Right lobe of liver (tissue), 6 donors: ENCODE measurements at regions not wholly inside any gene's neighbourhood (a gene's known extent, or its start where the extent isn't known, plus 50 kb on each side); places are given as distances from the start of the nearest gene placed in this dataset.
"Not testable (repeated sequence)": the region's sequence is repeated elsewhere in the genome, so short reads cannot be mapped to it uniquely, and the experiment has no call there.

ENCODE experiments used
- ATAC-seq, 4 donors: fragments of 200-7000 bp; cut with Tn5 transposase; one replicate each; pipeline ENCODE4 v1.9.1; 2020; ENCODE audit warnings: mild to moderate bottlenecking in 4 of 4, moderate library complexity in 4 of 4
- DNase-seq, 3 donors: peaks; one replicate each; pipeline ENCODE4 v3.0.0-alpha.2; 2020
- H3K27ac ChIP-seq, 3 donors: fragments of 200-600 bp; one replicate each; pipeline ENCODE4 v1.8.0; 2022
- H3K27me3 ChIP-seq, 2 donors: fragments of 200-600 bp; one replicate each; pipeline ENCODE4 v1.8.0; 2022
- H3K36me3 ChIP-seq, 4 donors: fragments of 200-600 bp; sonication (generic) in 1 of 4; one replicate each; pipeline versions ENCODE4 v1.5.1 to v1.8.0; 2017 to 2022; ENCODE audit warnings: control low read depth in 1 of 4
- H3K4me1 ChIP-seq, 4 donors: fragments of 200-600 bp; sonication (generic) in 1 of 4; one replicate each; pipeline versions ENCODE4 v1.5.1 to v1.8.0; 2017 to 2022; ENCODE audit warnings: control low read depth in 1 of 4
- H3K4me3 ChIP-seq, 3 donors: fragments of 200-600 bp; one replicate each; pipeline ENCODE4 v1.8.0; 2022
- H3K9me3 ChIP-seq, 4 donors: fragments of 200-600 bp; sonication (generic) in 1 of 4; one replicate each; pipeline versions ENCODE4 v1.5.1 to v1.8.0; 2017 to 2022; ENCODE audit warnings: control low read depth in 1 of 4
- POLR2A ChIP-seq: fragments of 450-650 bp; IDR thresholded peaks from one replicate; pipeline ENCODE4 v1.6.1; 2017; ENCODE audit warnings: antibody characterized with exemption, mild to moderate bottlenecking
- WGBS: methylation state at CpG from one replicate; pipeline ENCODE4 v1.1.6; 2018; ENCODE audit warnings: low coverage, low lambda C conversion rate; ENCODE audit not compliant: insufficient coverage; ENCODE audit errors: missing lambda C conversion rate; 5-methylcytosine and 5-hydroxymethylcytosine counted together
- intact Hi-C, 2 donors: fragments of 100-400 bp; cut with DNase I; formaldehyde crosslinking; loops; one replicate each; pipeline versions ENCODE4 v1.11.2 to v1.14.1; 2022
- TF ChIP-seq, protein P1 (sequence below), 4 donors: fragments of 200-600 bp in 3 of 4; fragments of 450-650 bp in 1 of 4; IDR thresholded peaks; one replicate each; pipeline versions ENCODE4 v1.5.1 to v1.8.0; 2016 to 2022; ENCODE audit warnings: antibody characterized with exemption in 4 of 4, mild to moderate bottlenecking in 2 of 4
- donor health status: DM: no; HTN: yes; CAD: no.
- donor health status: DM: no; HTN: no; CAD: no.
- donor health status: DM: no; HTN: no; CAD: no.
- donor health status: DM: no; HTN: yes; CAD: no.
- donor health status: DM: no; HTN: yes; CAD: no.

DNA sequence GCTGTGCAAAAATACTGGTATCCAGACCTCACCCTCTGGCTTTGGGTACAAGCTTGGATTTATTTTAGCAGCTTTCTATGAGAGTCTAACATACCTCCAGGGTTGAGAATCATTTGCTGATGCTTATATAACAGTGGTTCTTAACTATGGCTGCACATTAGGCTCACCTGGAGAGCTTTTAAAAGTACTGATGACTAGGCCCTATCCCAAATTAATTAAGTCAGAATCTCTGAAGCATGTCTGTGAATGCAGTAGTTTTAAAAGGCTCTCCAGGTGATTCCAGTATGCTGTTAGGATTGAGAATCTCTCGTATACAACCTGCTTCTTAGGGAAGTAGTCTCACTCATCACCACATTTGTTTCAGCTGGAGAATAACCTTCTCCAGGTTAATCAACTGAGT, 99.2 kb downstream of the PDHA2 start:
- Histone ChIP-seq H3K27ac (no peak overlapping the region), H3K9me3 (no peaks in the 10 kb centered on the region), H3K27me3 (no peaks in the 10 kb centered on the region), H3K4me3 (no peak overlapping the region), H3K36me3 (no peaks in the 10 kb centered on the region), H3K4me1 (no peaks in the 10 kb centered on the region)
- 67% methylated on average over 1 of the region's 1 CpG for whole genome bisulfite sequencing
- no peak for ATAC-seq
- TF ChIP-seq POLR2A = no peak
- TF ChIP-seq, protein P1, sequence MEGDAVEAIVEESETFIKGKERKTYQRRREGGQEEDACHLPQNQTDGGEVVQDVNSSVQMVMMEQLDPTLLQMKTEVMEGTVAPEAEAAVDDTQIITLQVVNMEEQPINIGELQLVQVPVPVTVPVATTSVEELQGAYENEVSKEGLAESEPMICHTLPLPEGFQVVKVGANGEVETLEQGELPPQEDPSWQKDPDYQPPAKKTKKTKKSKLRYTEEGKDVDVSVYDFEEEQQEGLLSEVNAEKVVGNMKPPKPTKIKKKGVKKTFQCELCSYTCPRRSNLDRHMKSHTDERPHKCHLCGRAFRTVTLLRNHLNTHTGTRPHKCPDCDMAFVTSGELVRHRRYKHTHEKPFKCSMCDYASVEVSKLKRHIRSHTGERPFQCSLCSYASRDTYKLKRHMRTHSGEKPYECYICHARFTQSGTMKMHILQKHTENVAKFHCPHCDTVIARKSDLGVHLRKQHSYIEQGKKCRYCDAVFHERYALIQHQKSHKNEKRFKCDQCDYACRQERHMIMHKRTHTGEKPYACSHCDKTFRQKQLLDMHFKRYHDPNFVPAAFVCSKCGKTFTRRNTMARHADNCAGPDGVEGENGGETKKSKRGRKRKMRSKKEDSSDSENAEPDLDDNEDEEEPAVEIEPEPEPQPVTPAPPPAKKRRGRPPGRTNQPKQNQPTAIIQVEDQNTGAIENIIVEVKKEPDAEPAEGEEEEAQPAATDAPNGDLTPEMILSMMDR (IDR thresholded peaks at IDR 0.05) = no peak
- no peak for DNase-seq
- intact Hi-C loops = no loop called here

DNA sequence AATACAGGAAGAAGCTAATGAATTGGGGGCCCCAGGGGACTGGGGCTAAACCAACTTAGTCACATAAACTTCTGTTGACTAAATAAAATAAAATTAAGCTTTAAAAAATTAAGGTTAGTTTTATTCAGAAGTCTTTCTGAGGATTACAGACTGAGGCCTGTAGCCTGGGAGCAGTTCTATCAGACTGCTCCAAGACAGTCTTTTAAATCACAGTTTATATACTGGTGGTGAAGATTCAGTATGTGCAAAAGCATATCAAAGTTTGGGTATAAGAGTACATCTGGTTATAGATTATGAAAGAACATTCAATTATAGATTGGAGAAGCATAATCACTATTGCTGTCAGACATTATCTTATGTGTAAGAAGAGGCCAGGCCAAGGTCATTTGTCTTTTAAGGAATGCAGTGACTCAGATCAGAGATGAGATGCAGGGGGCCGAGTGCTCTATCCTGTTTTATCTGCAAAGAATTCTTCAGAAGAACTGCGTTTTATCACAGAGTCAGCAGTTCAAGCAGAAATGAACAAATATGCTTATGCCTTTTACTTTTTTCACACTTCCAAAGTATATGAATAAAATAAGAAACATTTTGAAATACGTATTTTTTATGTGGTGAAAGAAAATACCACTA, 109.4 kb downstream of the PDHA2 start:
- Histone ChIP-seq H3K27ac (no peak overlapping the region), H3K9me3 (peaks cover 0 to 3% (median 0%) of the 10 kb centered on the region in 4 donors), H3K4me3 (no peak overlapping the region), H3K36me3 (no peaks in the 10 kb centered on the region), H3K4me1 (no peaks in the 10 kb centered on the region), H3K27me3 (no peaks in the 10 kb centered on the region)
- no peak for ATAC-seq
- intact Hi-C loops = no loop called here
- DNase-seq = no peak
- no peak for TF ChIP-seq POLR2A
- TF ChIP-seq, protein P1 (IDR thresholded peaks at IDR 0.05) = no peak
- WGBS = 26% methylated on average over 3 of the region's 3 CpGs

DNA sequence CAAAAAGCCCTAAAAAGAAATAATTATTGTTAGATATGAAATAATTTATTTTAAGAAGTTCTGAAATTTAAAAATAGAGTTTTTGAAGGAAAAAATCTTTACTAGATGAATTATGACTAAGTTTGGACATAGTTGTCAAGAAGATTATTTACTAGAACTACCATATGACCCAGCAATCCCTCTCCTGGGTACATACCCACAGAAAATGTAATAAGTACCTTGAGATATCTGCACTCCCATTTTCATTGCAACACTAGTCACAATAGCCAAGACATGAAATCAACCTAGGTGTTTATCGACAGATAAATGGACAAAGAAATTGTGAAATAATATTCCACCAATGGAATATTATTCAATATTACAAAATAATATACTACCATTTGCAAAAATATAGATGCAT, 109.9 kb downstream of the PDHA2 start:
- no peak for DNase-seq
- Histone ChIP-seq H3K36me3 (no peaks in the 10 kb centered on the region), H3K27me3 (no peaks in the 10 kb centered on the region), H3K4me3 (no peak overlapping the region), H3K9me3 (peaks cover 0 to 3% (median 0%) of the 10 kb centered on the region in 4 donors), H3K27ac (no peak overlapping the region), H3K4me1 (no peaks in the 10 kb centered on the region)
- no peak for ATAC-seq
- 64% methylated on average over 1 of the region's 1 CpG for WGBS
- intact Hi-C loops = no loop called here
- TF ChIP-seq POLR2A = no peak
- TF ChIP-seq, protein P1 (IDR thresholded peaks at IDR 0.05) = no peak

DNA sequence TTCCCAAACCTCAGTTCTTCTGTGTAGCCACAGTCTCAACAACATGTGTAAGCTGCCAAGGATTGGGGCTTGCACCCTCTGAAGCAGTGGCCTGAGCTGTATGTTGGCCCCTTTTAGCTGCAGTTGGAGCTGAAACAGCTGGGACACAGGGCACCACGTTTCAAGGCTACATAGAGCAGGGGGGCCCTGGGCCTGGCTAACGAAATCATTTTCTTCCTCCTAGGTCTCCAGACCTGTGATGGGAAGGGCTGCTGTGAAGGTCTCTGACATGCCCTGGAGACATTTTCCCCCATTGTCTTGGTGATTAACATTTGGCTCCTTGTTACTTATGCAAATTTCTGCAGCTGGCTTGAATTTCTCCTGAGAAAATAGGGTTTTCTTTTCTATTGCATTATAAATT, 112.6 kb downstream of the PDHA2 start:
- H3K27ac ChIP-seq, H3K9me3 ChIP-seq, intact Hi-C loops, H3K4me1 ChIP-seq, ATAC-seq, DNase-seq, H3K27me3 ChIP-seq, H3K36me3 ChIP-seq, H3K4me3 ChIP-seq: not testable (repeated sequence)
- WGBS = no CpG with 5 or more reads among the region's 2 CpGs

DNA sequence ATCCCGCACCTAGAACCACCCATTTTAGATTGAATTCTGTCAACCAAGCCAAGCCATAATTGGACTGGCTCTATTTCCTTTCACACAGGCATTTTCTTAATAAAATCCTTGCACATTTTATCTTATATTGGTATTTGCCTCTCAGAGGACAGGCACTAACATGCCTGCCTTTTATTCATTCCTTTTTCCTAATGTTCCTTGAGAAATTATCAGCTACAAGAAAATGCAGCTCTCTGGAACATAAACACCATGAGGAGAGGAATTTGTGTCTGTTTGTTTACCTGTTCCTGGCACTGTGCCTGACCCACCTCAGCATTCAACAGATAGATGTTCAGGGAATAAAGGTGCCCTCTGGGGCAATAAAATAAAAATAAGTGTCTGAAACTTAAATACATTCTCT, 116.2 kb downstream of the PDHA2 start:
- H3K4me1 ChIP-seq = no peaks in the 10 kb centered on the region
- no peaks in the 10 kb centered on the region for H3K27me3 ChIP-seq
- H3K9me3 ChIP-seq = no peaks in the 10 kb centered on the region
- WGBS = 71% methylated on average over 1 of the region's 1 CpG
- H3K36me3 ChIP-seq = no peaks in the 10 kb centered on the region
- intact Hi-C loops = no loop called here
- ATAC-seq (no peak), DNase-seq (no peak)
- TF ChIP-seq, protein P1 (IDR thresholded peaks at IDR 0.05) = no peak
- no peak for TF ChIP-seq POLR2A
- no peak overlapping the region for H3K27ac ChIP-seq
- H3K4me3 ChIP-seq = no peak overlapping the region
